GM18511 (cell line): ENCODE measurements at regions not wholly inside any gene's neighbourhood (a gene's known extent, or its start where the extent isn't known, plus 50 kb on each side); places are given as distances from the start of the nearest gene placed in this dataset.

Source experiments
- ATAC-seq: cut with Tn5 transposase; IDR thresholded peaks from one replicate; pipeline ENCODE4 v1.9.1; 2021; ENCODE audit warnings: mild to moderate bottlenecking, moderate library complexity; ENCODE audit not compliant: unreplicated experiment

DNA sequence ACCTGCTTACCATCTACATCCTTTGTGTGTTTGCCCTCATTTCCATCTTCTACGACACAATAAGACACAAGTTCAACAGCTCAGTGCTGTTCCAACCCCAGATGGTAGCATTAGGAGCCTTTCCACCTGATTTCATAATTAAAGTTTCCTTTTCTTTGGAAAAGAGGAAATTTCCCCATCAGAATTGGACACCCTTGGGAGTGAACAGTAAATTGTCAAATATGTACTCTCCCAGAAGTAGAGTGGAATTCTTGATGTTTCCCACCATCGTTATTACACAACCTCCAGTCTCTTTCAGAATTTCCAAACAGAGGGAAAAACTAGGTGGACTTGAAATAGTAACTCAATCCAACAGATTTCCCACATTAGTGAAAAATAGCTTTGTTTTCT is 337.6 kb upstream of the OR4E1 start:
- no peak for ATAC-seq

DNA sequence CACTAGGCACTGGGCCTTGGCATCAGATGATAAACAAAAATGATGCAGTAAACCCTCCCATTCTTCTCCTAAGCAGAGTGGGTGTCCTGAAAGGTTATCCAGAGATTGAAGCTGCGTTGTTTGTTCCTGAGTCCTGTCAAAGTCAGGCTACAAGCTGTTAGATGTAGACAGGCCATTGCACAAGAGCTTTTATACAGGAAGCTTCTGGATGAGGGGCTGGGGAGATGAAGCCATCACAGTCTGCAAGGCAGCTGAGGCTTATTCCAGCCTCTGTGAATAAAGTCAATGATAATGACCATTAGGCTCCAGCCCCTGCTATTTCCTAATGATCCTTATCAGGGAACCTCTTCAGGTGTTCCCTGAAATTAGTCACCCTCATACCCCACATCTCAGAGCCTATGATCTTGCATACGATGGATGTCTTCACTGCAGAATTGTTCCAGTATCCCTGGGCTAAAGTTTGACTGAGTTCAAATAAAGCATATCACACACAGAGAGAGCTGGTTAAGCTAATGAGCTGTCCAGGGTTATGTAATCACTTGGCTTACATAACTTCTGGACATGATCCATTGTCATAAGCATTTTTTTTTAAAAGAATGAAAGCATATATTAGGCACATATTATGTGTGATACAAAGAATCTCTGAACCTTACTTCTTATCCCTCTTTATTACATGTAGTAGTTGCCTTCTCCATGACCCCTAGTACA is 337.1 kb upstream of the OR4E1 start:
- ATAC-seq = no peak

DNA sequence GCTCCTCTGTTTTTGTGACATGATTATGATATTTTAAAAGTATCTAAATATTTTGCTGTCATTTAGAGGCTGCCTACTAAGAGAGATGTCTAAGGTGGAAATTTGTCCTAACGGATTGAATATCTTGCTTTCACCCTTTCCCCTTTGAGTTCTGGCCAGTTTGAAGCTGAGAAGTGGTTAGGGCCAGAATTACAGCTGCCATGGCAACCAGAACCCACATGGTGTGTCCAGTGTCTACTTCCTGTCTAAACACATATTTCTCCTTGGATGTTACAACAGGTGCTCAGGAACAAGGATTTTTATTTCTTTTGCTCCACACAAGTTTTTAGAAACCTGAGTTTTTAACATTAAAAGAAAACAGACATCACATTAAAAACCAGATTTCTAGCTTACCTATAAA is 335.1 kb upstream of the OR4E1 start:
- no peak for ATAC-seq

DNA sequence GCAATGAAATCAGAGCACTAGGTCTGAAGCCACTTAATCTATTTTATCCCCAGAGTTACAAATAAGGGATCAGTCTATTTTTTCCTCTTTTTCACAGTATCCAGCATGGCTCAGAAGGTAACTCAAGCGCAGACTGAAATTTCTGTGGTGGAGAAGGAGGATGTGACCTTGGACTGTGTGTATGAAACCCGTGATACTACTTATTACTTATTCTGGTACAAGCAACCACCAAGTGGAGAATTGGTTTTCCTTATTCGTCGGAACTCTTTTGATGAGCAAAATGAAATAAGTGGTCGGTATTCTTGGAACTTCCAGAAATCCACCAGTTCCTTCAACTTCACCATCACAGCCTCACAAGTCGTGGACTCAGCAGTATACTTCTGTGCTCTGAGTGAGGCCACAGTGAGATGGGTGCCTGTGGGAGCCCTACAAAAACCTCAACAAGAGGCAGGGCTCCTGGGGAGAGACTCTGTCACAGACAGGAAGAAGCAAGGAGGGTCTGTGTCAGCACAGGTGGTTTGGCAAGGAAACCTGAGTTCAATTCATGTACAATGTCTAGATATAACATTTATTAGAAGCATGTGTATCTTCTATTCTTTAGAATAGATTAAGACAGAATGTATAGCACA is 334.3 kb upstream of the OR4E1 start:
- ATAC-seq = no peak

DNA sequence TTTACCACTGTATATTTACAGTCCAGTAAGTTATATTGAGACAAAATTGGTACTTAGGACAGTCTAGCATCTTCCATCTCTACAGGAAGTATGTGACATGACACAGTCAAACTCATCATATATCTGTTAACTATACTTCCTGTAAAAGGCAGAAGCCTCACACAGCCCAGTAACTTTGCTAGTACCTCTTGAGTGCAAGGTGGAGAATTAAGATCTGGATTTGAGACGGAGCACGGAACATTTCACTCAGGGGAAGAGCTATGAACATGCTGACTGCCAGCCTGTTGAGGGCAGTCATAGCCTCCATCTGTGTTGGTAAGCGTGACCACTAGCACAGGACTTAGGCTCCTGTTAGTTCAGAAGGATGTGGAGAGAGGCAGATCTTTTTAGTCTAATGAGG is 333.7 kb upstream of the OR4E1 start:
- ATAC-seq = no peak

DNA sequence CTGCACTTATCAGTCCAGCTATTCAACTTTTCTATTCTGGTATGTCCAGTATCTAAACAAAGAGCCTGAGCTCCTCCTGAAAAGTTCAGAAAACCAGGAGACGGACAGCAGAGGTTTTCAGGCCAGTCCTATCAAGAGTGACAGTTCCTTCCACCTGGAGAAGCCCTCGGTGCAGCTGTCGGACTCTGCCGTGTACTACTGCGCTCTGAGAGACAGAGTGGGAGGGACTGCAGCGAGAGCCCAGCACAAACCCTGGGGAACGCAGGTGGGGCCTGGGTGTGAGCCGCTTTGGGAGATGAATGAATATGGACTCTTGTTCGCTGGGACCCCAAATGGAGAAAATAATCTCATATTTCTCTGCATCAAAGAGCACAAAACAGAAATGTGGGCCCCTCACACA is 329.8 kb upstream of the OR4E1 start:
- no peak for ATAC-seq

DNA sequence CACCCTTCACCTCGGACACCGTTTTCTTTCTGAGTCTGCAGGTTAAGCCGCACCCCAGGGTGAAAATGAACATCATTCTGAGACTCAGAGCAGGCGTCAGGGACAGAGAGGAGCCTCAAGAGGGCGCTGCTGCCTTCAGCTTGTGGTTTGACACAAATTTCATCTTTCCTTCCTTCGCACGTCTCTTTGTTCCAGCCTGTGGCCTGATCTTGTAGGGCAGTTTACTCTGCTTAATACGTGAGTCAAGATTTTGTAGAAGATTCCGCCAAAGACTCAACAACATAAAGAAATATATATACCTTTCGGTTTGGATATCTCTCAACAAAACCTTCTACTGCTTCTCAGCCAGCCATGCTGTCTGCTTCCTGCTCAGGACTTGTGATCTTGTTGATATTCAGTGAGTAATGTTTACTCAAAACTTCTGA is 329.3 kb upstream of the OR4E1 start:
- no peak for ATAC-seq

DNA sequence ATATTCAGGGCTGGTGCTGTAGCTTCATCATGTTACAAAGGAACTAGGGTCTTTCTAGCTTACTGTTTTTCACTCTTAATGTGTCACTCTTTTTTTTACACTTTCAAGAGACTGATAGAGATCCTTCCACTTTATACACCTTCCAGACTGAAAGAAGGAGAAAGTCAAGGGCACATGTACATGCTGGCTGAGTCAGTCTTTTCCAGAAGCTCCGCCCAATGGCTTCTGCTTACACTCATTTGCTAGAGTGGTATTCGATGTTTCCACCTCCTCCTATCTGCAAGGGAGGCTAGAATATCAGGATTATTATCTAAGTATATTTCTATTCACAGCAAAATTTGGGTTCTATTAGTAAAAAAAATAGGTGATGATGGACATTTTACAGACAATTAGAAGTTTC is 325.8 kb upstream of the OR4E1 start:
- ATAC-seq = no peak

DNA sequence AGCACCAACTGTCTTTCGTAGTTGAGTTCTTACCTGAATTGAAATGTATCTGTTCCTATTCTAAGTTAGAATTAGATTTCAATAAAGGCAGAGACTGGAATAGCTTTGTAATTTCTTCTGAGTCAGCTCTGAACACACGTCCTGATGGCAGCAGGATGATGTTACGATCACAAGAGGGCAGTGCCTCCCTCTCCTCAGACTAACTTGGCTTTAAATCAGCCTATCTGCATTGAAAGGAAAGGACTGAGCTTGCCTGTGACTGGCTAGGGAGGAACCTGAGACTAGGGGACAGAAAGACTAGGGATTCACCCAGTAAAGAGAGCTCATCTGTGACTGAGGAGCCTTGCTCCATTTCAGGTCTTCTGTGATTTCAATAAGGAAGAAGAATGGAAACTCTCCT is 323.7 kb upstream of the OR4E1 start:
- no peak for ATAC-seq

DNA sequence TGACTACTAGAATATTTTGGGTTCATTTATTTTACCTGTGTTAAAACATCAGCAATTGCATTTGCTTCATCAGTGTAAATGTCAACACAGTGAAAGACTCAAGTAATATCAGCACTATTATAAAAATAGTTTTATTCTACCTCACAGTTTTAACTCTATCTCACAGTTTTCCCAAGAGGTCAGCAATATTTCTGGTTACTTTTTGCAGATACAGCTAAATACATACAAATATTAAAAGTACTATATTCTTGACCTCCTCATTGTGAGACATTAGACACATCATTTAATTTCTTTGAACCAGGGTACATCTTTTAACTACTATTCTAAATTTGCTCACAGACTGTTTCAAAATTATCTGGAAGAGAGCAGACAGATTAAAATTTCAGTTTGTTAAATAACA is 321.7 kb upstream of the OR4E1 start:
- ATAC-seq = no peak

DNA sequence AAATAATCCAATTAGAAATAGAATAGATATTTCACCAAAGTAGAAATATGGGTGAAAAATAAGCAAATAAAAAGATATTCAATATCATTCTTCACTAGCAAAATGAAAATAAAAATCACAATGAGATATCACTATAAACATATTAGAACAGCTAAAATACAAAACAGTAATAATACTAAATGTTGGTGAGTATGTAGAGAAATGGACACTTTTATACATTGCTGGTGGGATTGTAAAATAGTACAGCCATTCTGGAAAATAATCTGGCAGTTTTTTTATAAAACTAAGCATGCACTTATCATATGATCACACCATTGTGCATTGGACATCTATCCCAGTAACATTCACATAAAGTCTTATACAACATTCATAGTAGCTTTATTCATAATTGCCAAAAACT is 320.2 kb upstream of the OR4E1 start:
- no peak for ATAC-seq

DNA sequence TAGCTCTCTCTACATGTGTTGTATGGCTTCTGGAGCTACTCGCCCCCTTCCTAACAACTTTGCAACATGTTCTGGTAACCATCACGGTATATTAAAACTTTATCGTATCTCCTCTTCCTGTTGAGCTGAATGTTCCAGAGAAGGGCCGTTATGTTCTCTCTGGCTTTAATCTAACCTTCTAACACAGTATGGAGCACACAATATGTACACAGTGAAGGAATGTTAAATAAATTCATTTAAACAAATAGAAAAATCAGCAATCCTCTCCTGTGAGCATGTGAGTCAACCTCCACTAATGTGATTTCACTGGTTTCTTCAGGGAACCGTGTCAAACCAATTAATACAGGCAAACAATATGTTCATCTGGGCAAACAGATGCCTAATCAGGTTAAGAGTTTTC is 319.5 kb upstream of the OR4E1 start:
- ATAC-seq = no peak

DNA sequence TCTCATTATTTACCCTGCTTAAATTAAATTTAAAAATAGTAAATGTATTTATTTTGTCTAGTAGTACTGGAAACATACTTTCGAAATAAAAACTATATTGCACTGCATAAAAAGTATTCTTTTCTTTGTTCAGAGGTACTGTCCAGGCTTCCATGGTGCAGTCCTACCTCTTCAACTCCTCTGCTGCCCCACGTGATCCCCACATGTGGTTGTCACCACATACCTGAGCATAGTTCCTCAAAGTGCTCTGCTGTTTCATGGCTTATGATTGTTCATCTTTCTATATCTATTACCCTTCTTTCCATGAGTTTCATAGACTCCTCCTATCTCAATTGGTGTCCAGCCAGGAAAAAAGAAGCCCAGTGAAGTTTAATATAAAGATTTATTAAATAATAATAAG is 317.5 kb upstream of the OR4E1 start:
- no peak for ATAC-seq

DNA sequence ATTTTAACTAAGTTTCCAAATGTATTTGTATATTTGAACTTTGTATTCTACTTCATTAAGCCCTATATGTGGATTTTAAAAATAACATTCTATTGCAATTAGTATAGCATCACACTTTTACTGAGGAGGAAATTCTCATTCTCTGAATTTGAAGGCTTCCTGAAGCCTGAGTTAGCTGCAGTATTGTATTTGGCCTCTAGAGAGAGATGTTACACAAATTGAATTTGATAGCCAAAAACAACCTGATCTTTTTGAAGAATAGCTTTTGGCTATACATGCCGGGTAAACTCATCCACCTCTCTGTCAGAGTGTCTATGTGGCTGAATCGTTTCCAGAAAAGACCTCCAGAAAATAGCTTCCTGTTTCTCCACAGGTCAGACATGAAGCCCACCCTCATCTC is 316.5 kb upstream of the OR4E1 start:
- ATAC-seq = no peak

DNA sequence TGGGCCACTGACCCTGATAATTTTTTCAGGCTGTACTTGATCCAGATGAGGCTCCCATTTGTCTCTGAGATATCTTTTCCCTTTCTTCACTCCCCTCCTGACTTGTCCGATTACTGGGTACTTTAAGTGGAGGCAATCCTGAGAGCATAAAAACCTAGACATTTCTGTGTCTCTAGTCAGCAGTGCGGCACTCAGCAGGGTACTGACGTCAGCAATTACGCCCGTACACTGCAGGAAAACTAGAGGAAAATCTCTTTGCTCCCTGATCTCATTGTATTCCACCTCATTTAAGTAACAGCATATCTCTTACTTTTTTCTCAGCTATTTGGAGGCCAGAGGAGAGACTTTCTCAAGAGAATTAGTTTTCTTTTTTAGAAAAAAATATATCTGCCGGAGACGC is 315.5 kb upstream of the OR4E1 start:
- ATAC-seq = no peak

DNA sequence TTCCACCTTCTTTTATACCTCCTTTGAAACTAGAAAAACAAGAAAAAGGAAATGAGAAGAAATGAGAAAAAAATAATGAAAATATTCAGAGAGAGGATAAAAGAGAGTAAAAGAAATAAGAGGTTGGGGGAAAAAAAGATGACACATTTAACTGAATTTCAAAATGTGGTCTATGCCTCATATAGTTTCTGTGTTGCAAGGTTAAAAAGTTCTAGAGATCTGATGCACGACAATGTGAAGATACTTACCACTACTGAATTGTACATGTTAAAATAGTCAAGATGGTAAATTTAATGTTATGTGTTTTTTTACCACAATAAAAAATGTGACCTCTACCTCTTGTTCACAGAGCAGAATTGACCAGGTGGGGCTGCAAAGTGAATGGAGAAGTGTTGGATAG is 314.8 kb upstream of the OR4E1 start:
- no peak for ATAC-seq

DNA sequence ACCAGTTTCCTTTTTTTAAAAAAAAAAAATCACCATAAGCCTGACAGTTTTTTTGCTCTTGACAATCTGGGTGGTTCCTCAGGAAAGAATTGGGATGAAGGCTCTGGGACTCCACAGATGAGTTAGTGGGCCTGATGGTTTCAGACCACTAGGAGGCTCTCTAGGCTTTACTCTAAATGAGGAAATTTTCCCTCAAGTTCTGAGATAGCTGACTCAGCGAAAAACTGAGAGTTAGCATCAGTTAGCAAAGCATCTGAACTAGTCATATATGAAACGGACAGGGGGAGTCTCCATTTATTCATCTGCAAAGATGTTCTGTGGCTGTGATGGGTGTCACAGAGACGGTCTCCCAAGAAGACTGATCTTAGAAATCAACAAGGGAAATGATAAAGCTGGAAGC is 314.3 kb upstream of the OR4E1 start:
- no peak for ATAC-seq

DNA sequence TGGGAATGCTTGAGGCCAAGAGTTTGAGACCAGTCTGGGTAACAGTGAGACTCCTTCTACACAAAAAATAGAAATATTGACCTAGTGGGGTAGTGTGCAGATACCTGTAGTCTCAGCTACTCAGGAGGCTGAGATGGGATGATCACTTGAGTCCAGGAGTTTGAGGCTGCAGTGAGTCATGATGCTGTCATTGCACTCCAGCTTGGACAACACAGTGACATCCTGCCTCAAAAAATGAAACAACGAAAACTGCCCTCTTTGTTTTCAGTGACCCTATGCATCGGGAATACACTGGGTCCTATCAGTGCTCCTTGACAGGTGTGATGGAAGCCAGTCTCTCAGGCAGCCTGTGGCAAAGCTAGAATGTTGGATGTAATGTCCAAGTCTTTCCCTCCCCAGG is 311.5 kb upstream of the OR4E1 start:
- ATAC-seq = no peak

DNA sequence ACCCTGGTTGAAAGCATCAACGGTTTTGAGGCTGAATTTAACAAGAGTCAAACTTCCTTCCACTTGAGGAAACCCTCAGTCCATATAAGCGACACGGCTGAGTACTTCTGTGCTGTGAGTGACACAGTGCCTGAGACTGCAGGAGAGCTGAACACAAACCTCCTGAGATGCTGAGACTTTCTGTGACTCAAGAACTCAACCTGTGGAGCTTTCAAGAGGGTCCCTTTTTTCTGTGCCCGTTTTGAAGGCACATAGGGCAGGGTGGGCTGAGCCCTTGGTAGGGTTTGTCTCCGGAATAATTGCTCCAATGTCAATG is 305.3 kb upstream of the OR4E1 start:
- ATAC-seq = no peak

DNA sequence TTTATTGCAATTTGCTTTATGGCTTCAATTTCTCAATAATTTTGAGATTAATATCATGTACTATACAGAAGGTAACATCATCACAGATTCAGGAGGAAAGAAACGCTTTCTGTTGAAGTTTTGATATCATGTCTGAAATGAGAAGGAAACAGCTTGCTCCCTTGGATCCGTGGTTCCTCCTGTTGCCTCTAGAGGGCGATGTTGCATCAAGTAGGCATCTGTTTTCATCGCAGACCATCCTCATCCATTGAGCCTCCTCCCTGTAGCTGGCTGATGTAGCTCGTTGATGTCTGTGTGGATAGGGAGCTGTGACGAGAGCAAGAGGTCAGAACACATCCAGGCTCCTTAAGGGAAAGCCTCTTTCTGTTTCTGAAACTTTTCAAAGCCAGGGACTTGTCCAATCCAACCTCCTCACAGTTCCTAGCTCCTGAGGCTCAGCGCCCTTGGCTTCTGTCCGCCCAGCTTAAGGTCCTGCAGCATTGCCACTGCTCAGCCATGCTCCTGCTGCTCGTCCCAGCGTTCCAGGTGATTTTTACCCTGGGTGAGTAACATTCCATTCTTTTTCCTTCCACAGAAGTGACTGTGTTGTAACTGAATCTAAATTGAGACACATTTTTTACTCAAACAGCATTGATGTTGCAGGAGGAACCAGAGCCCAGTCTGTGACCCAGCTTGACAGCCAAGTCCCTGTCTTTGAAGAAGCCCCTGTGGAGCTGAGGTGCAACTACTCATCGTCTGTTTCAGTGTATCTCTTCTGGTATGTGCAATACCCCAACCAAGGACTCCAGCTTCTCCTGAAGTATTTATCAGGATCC is 304.8 kb upstream of the OR4E1 start:
- no peak for ATAC-seq

DNA sequence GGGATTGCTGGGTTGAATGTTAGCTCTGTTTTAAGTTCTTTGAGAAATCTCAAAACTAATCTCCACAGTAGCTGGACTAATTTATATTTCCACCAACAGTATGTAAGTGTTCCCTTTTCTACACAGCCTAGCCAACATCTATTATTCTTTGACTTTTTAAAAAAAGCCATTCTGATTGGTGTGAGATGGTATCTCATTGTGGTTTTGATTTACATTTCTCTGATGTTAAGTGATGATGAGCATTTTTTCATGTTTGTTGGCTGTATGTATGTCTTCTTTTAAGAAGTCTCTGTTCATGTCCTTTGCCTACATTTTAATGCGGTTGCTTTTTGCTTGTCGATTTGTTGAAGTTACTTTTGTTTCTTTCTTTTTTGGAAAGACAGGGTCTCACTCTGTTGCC is 301.1 kb upstream of the OR4E1 start:
- ATAC-seq = no peak

DNA sequence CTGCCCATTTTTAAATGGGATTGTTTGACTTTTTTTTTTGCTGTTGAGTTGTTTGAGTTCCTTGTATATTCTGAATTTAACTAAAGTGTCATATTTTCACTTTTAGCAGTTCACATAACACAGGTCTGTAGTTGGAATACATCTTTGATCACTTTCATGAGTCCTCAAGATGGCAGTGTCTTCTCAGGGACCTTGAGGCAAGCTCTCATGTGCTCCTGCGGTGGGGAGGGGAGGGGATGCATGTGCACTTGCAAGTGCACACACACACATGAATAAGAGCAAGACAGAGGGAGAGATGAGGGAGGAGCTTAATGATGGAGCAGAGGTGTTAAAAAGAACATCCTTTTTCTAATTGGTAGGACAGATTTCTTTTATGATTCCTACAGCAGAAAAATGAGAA is 291.4 kb upstream of the OR4E1 start:
- ATAC-seq = no peak
